ENCODE measurements at regions not wholly inside any gene's neighbourhood (a gene's known extent, or its start where the extent isn't known, plus 50 kb on each side); places are given as distances from the start of the nearest gene placed in this dataset.

GRCh38 chr17:55661963-55662834 is 60.5 kb downstream of the TMEM100 start:
- H3K36me3 ChIP-seq (ENCODE audit: control insufficient read depth in 1 of 2, insufficient read depth in 2 of 2, low read length in 2 of 2): no peaks in the 10 kb centered on the region
- H3K9ac ChIP-seq (ENCODE audit: low read length): no peak overlapping the region
- H3K9me3 ChIP-seq (ENCODE audit: insufficient read depth, low read depth, low read length): no peaks in the 10 kb centered on the region
- no peak overlapping the region for H4K12ac ChIP-seq (ENCODE audit: low read depth, low read length)
- H4K91ac ChIP-seq (ENCODE audit: low read depth, low read length): no peak overlapping the region
- H2BK5ac ChIP-seq (ENCODE audit: low read depth, low read length, poor library complexity): no peak overlapping the region
- H3K79me1 ChIP-seq (ENCODE audit: low read length): no peaks in the 10 kb centered on the region
- H3K4me2 ChIP-seq (ENCODE audit: low read length): no peak overlapping the region
- H2AFZ ChIP-seq (ENCODE audit: insufficient read depth, low read length, poor library complexity): no peak overlapping the region
- H3K4me3 ChIP-seq (ENCODE audit: low read depth, low read length): no peak overlapping the region
- no peak overlapping the region for H3K27ac ChIP-seq (ENCODE audit: low read depth, low read length)
- no peak overlapping the region for H4K8ac ChIP-seq (ENCODE audit: low read depth, low read length)
- H3K27me3 ChIP-seq (ENCODE audit: insufficient read depth, low read length): no peaks in the 10 kb centered on the region
- H3K23ac ChIP-seq (ENCODE audit: low read length): no peak overlapping the region
- H3K4ac ChIP-seq (ENCODE audit: low read depth, low read length): no peak overlapping the region
- H2BK120ac ChIP-seq (ENCODE audit: insufficient read depth, low read length, poor library complexity): no peak overlapping the region
- no peak overlapping the region for H2AK5ac ChIP-seq (ENCODE audit: low read length)
- no CpG with 5 or more reads among the region's 10 CpGs for WGBS (ENCODE audit: extremely low coverage, insufficient coverage, insufficient read length)
- peak in 1 of 2 donors; percentile 10 for DNase-seq
- H2BK12ac ChIP-seq (ENCODE audit: low read length): no peak overlapping the region
- H3K14ac ChIP-seq (ENCODE audit: low read length): no peak overlapping the region
- no peak overlapping the region for H3K18ac ChIP-seq (ENCODE audit: low read length)
- peaks cover 3% of the 10 kb centered on the region in 2 experiments for H3K4me1 ChIP-seq (ENCODE audit: control insufficient read depth in 1 of 2, insufficient read depth in 2 of 2, low read length in 2 of 2)
- H3K79me2 ChIP-seq (ENCODE audit: control insufficient read depth, insufficient read depth, low read length, poor library complexity): no peaks in the 10 kb centered on the region

GRCh38 chr17:55661256-55661758 is 61.4 kb downstream of the TMEM100 start:
- no peak overlapping the region for H3K23ac ChIP-seq (ENCODE audit: low read length)
- H3K36me3 ChIP-seq (ENCODE audit: control insufficient read depth in 1 of 2, insufficient read depth in 2 of 2, low read length in 2 of 2): no peaks in the 10 kb centered on the region
- no peaks in the 10 kb centered on the region for H3K27me3 ChIP-seq (ENCODE audit: insufficient read depth, low read length)
- no peak overlapping the region for H3K4me3 ChIP-seq (ENCODE audit: low read depth, low read length)
- peaks cover 6 to 8% of the 10 kb centered on the region in 2 experiments for H3K4me1 ChIP-seq (ENCODE audit: control insufficient read depth in 1 of 2, insufficient read depth in 2 of 2, low read length in 2 of 2)
- no peak for DNase-seq
- H3K9ac ChIP-seq (ENCODE audit: low read length): no peak overlapping the region
- H2AK5ac ChIP-seq (ENCODE audit: low read length): no peak overlapping the region
- H2BK12ac ChIP-seq (ENCODE audit: low read length): no peak overlapping the region
- no peak overlapping the region for H2BK120ac ChIP-seq (ENCODE audit: insufficient read depth, low read length, poor library complexity)
- H3K79me2 ChIP-seq (ENCODE audit: control insufficient read depth, insufficient read depth, low read length, poor library complexity): no peaks in the 10 kb centered on the region
- H3K27ac ChIP-seq (ENCODE audit: low read depth, low read length): no peak overlapping the region
- no peak overlapping the region for H2BK5ac ChIP-seq (ENCODE audit: low read depth, low read length, poor library complexity)
- WGBS (ENCODE audit: extremely low coverage, insufficient coverage, insufficient read length): no CpG with 5 or more reads among the region's 2 CpGs
- H3K79me1 ChIP-seq (ENCODE audit: low read length): no peaks in the 10 kb centered on the region
- H2AFZ ChIP-seq (ENCODE audit: insufficient read depth, low read length, poor library complexity): no peak overlapping the region
- no peak overlapping the region for H3K18ac ChIP-seq (ENCODE audit: low read length)
- no peak overlapping the region for H4K91ac ChIP-seq (ENCODE audit: low read depth, low read length)
- no peak overlapping the region for H4K8ac ChIP-seq (ENCODE audit: low read depth, low read length)
- H3K4me2 ChIP-seq (ENCODE audit: low read length): no peak overlapping the region
- H3K14ac ChIP-seq (ENCODE audit: low read length): no peak overlapping the region
- no peaks in the 10 kb centered on the region for H3K9me3 ChIP-seq (ENCODE audit: insufficient read depth, low read depth, low read length)
- H4K12ac ChIP-seq (ENCODE audit: low read depth, low read length): no peak overlapping the region
- H3K4ac ChIP-seq (ENCODE audit: low read depth, low read length): no peak overlapping the region

- Histone ChIP-seq H3K14ac (ENCODE audit: low read length) (no peak overlapping the region), H2BK120ac (ENCODE audit: insufficient read depth, low read length, poor library complexity) (no peak overlapping the region), H2AFZ (ENCODE audit: insufficient read depth, low read length, poor library complexity) (no peak overlapping the region), H4K8ac (ENCODE audit: low read depth, low read length) (no peak overlapping the region), H3K18ac (ENCODE audit: low read length) (no peak overlapping the region), H4K12ac (ENCODE audit: low read depth, low read length) (no peak overlapping the region), H3K9ac (ENCODE audit: low read length) (no peak overlapping the region), H4K91ac (ENCODE audit: low read depth, low read length) (no peak overlapping the region), H3K4me3 (ENCODE audit: low read depth, low read length) (no peak overlapping the region), H2AK5ac (ENCODE audit: low read length) (no peak overlapping the region), H3K4ac (ENCODE audit: low read depth, low read length) (no peak overlapping the region), H3K79me2 (ENCODE audit: control insufficient read depth, insufficient read depth, low read length, poor library complexity) (no peaks in the 10 kb centered on the region), H3K27ac (ENCODE audit: low read depth, low read length) (no peak overlapping the region), H3K79me1 (ENCODE audit: low read length) (no peaks in the 10 kb centered on the region), H2BK12ac (ENCODE audit: low read length) (no peak overlapping the region), H3K4me1 (ENCODE audit: control insufficient read depth in 1 of 2, insufficient read depth in 2 of 2, low read length in 2 of 2) (peaks cover 6 to 8% of the 10 kb centered on the region in 2 experiments), H3K23ac (ENCODE audit: low read length) (no peak overlapping the region), H3K9me3 (ENCODE audit: insufficient read depth, low read depth, low read length) (no peaks in the 10 kb centered on the region), H3K27me3 (ENCODE audit: insufficient read depth, low read length) (no peaks in the 10 kb centered on the region), H3K4me2 (ENCODE audit: low read length) (no peak overlapping the region), H2BK5ac (ENCODE audit: low read depth, low read length, poor library complexity) (no peak overlapping the region), H3K36me3 (ENCODE audit: control insufficient read depth in 1 of 2, insufficient read depth in 2 of 2, low read length in 2 of 2) (no peaks in the 10 kb centered on the region)
- no CpG with 5 or more reads among the region's 2 CpGs for WGBS (ENCODE audit: extremely low coverage, insufficient coverage, insufficient read length)
- DNase-seq: no peak
These were observed 62.3 kb downstream of the TMEM100 start for GRCh38 chr17:55660178-55660886.

GRCh38 chr17:55659661-55660060 is 63.0 kb downstream of the TMEM100 start:
- H2BK12ac ChIP-seq (ENCODE audit: low read length): no peak overlapping the region
- H2BK5ac ChIP-seq (ENCODE audit: low read depth, low read length, poor library complexity): no peak overlapping the region
- no peak overlapping the region for H2BK120ac ChIP-seq (ENCODE audit: insufficient read depth, low read length, poor library complexity)
- no peaks in the 10 kb centered on the region for H3K9me3 ChIP-seq (ENCODE audit: insufficient read depth, low read depth, low read length)
- H3K4ac ChIP-seq (ENCODE audit: low read depth, low read length): no peak overlapping the region
- no peak overlapping the region for H2AK5ac ChIP-seq (ENCODE audit: low read length)
- H3K18ac ChIP-seq (ENCODE audit: low read length): no peak overlapping the region
- H3K4me2 ChIP-seq (ENCODE audit: low read length): no peak overlapping the region
- H3K4me1 ChIP-seq (ENCODE audit: control insufficient read depth in 1 of 2, insufficient read depth in 2 of 2, low read length in 2 of 2): peaks cover 6 to 8% of the 10 kb centered on the region in 2 experiments
- WGBS (ENCODE audit: extremely low coverage, insufficient coverage, insufficient read length): no CpG with 5 or more reads among the region's 2 CpGs
- no peak overlapping the region for H3K14ac ChIP-seq (ENCODE audit: low read length)
- no peaks in the 10 kb centered on the region for H3K36me3 ChIP-seq (ENCODE audit: control insufficient read depth in 1 of 2, insufficient read depth in 2 of 2, low read length in 2 of 2)
- H4K12ac ChIP-seq (ENCODE audit: low read depth, low read length): no peak overlapping the region
- H4K91ac ChIP-seq (ENCODE audit: low read depth, low read length): no peak overlapping the region
- no peak overlapping the region for H3K23ac ChIP-seq (ENCODE audit: low read length)
- H3K79me1 ChIP-seq (ENCODE audit: low read length): no peaks in the 10 kb centered on the region
- H3K27me3 ChIP-seq (ENCODE audit: insufficient read depth, low read length): no peaks in the 10 kb centered on the region
- H4K8ac ChIP-seq (ENCODE audit: low read depth, low read length): no peak overlapping the region
- no peak overlapping the region for H3K9ac ChIP-seq (ENCODE audit: low read length)
- H2AFZ ChIP-seq (ENCODE audit: insufficient read depth, low read length, poor library complexity): no peak overlapping the region
- H3K4me3 ChIP-seq (ENCODE audit: low read depth, low read length): no peak overlapping the region
- no peak for DNase-seq
- no peak overlapping the region for H3K27ac ChIP-seq (ENCODE audit: low read depth, low read length)
- no peaks in the 10 kb centered on the region for H3K79me2 ChIP-seq (ENCODE audit: control insufficient read depth, insufficient read depth, low read length, poor library complexity)
